K562 (cell line): ENCODE measurements at regions not wholly inside any gene's neighbourhood (a gene's known extent, or its start where the extent isn't known, plus 50 kb on each side); places are given as distances from the start of the nearest gene placed in this dataset.

ENCODE experiments used
- ATAC-seq: fragments of 200-7000 bp; cut with Tn5 transposase; 3 replicates; pipeline ENCODE4 v1.9.1; 2020; ENCODE audit warnings: moderate library complexity
- BruUV-seq: library from RNA; stranded (reverse); fragments of 400-500 nt; replicated peaks from 2 replicates; lab custom pipeline; 2021; lab: Mats Ljungman, UMichigan
- CTCF ChIA-PET: fragments of 300-600 bp; formaldehyde crosslinking; extraction: SDS; loops from one replicate; lab custom pipeline; 2021; ENCODE audit warnings: low intra/inter-chr PET ratio; lab: Yijun Ruan, JAX
- POLR2A ChIA-PET: fragments of 300-600, 350-650 bp; sonication (Branson Sonifier 250); formaldehyde crosslinking; extraction: SDS; loops from one replicate; lab custom pipeline; 2021; ENCODE audit warnings: antibody characterized with exemption, inconsistent platforms; lab: Yijun Ruan, JAX
- DNase-seq, 4 experiments: peaks; one replicate each; pipeline versions ENCODE4 v3.0.0 to v3.0.0-alpha.2; 2011 to 2018; ENCODE audit warnings: low spot score in 3 of 4, mixed read lengths in 3 of 4; ENCODE audit errors: extremely low read depth in 1 of 4
- FAIRE-seq: peaks from 2 replicates; lab custom pipeline; 2011; peaks lifted over from hg19 to GRCh38; lab: Jason Lieb, UNC
- H2AFZ ChIP-seq: 2 replicates; pipeline ENCODE4 v1.6.0; 2011; ENCODE audit warnings: low read depth, low read length, control low read depth, inconsistent platforms
- H3K27ac ChIP-seq: fragments of 200-600 bp; 3 replicates; pipeline ENCODE4 v1.8.0; 2011; ENCODE audit warnings: low read depth, mild to moderate bottlenecking, control low read depth, inconsistent platforms, low read length, moderate library complexity, mixed read lengths; ENCODE audit errors: extremely low read depth
- H3K27me3 ChIP-seq, 2 experiments: fragments of 300-600 bp in 1 of 2; 2 replicates in 1 of 2; 3 replicates in 1 of 2; pipeline versions ENCODE4 v1.6.0 to v1.8.0; 2011; ENCODE audit warnings: inconsistent platforms in 2 of 2, low read length in 2 of 2, mild to moderate bottlenecking in 1 of 2, mixed read lengths in 1 of 2, moderate library complexity in 1 of 2; ENCODE audit not compliant: control insufficient read depth in 2 of 2, insufficient read depth in 2 of 2
- H3K36me3 ChIP-seq: fragments of 300-600 bp; 3 replicates; pipeline ENCODE4 v1.8.0; 2011; ENCODE audit warnings: mild to moderate bottlenecking, low read length, inconsistent platforms; ENCODE audit not compliant: control insufficient read depth, insufficient read depth
- H3K4me1 ChIP-seq, 2 experiments: fragments of 200-600 bp in 1 of 2; replicated peaks in 1 of 2; 2 replicates in 1 of 2; 3 replicates in 1 of 2; pipeline versions ENCODE4 v1.5.1 to v1.8.0; 2011; ENCODE audit warnings: inconsistent platforms in 2 of 2, low read length in 2 of 2, mild to moderate bottlenecking in 1 of 2, mixed read lengths in 1 of 2, moderate library complexity in 1 of 2; ENCODE audit not compliant: control insufficient read depth in 2 of 2, insufficient read depth in 2 of 2
- H3K4me2 ChIP-seq: 2 replicates; pipeline ENCODE4 v1.6.1; 2011; ENCODE audit warnings: low read length, control low read depth, inconsistent platforms, mixed read lengths; ENCODE audit not compliant: insufficient read depth
- H3K4me3 ChIP-seq: fragments of 200-600 bp; sonication (generic), shearing (Covaris generic); 2 replicates; pipeline ENCODE4 v1.5.1; 2016; ENCODE audit warnings: control low read depth, inconsistent platforms
- H3K79me2 ChIP-seq: fragments of 200-600 bp; 3 replicates; pipeline ENCODE4 v1.8.0; 2011; ENCODE audit warnings: low read length, inconsistent platforms; ENCODE audit not compliant: control insufficient read depth, insufficient read depth
- H3K9ac ChIP-seq, 2 experiments: 2 replicates each; pipeline versions ENCODE4 v1.6.0 to v1.6.1; 2011; ENCODE audit warnings: low read depth in 2 of 2, low read length in 2 of 2, control low read depth in 1 of 2, inconsistent platforms in 1 of 2, mild to moderate bottlenecking in 1 of 2, mixed read lengths in 1 of 2; ENCODE audit not compliant: insufficient read depth in 1 of 2
- H3K9me1 ChIP-seq: one replicate; pipeline ENCODE4 v1.6.0; 2011; ENCODE audit warnings: inconsistent platforms, mild to moderate bottlenecking, low read length, moderate library complexity; ENCODE audit not compliant: control insufficient read depth, insufficient read depth
- H3K9me3 ChIP-seq: replicated peaks from 2 replicates; pipeline ENCODE4 v1.5.1; 2011; ENCODE audit warnings: low read depth, low read length, inconsistent platforms; ENCODE audit not compliant: control insufficient read depth, insufficient read depth
- H4K20me1 ChIP-seq: replicated peaks from 2 replicates; pipeline ENCODE4 v1.6.1; 2011; ENCODE audit warnings: low read length, inconsistent platforms, mixed read lengths; ENCODE audit not compliant: control insufficient read depth, insufficient read depth
- CTCF ChIP-seq, 3 experiments: IDR thresholded peaks in 2 of 3; conservative IDR thresholded peaks in 1 of 3; 2 replicates each; pipeline ENCODE4 v1.5.1; 2011 to 2012; ENCODE audit warnings: low read length in 3 of 3, mild to moderate bottlenecking in 3 of 3, control low read depth in 2 of 3, improper control_type of control experiment in 1 of 3, inconsistent platforms in 1 of 3, low read depth in 1 of 3, mixed read lengths in 1 of 3, moderate library complexity in 1 of 3; ENCODE audit not compliant: insufficient read depth in 2 of 3
- DIDO1 ChIP-seq: fragments of 450-650 bp; IDR thresholded peaks from 2 replicates; pipeline ENCODE4 v1.6.1; 2016; ENCODE audit warnings: low read depth, missing biosample characterization, missing genetic modification characterization
- GABPA ChIP-seq: fragments of 200-800 bp; sonication (Bioruptor generic); conservative IDR thresholded peaks from 2 replicates; pipeline ENCODE4 v1.6.1; 2016; ENCODE audit warnings: low read depth, missing genetic modification characterization, missing compliant biosample characterization
- NR2C1 ChIP-seq, 2 experiments: fragments of 450-650 bp; IDR thresholded peaks; 2 replicates each; pipeline ENCODE4 v1.6.1; 2017; ENCODE audit warnings: mild to moderate bottlenecking in 2 of 2, antibody characterized with exemption in 1 of 2, inconsistent platforms in 1 of 2, missing compliant biosample characterization in 1 of 2, missing genetic modification characterization in 1 of 2
- NR2C2 ChIP-seq, 2 experiments: fragments of 200-800 bp in 1 of 2; sonication (Bioruptor generic) in 1 of 2; sonication (generic) in 1 of 2; formaldehyde crosslinking in 1 of 2; IDR thresholded peaks; 2 replicates each; pipeline versions ENCODE4 v1.6.1 to v1.8.0; 2016 to 2022; ENCODE audit warnings: mild to moderate bottlenecking in 1 of 2, missing compliant biosample characterization in 1 of 2, missing genetic modification characterization in 1 of 2, missing genetic modification reagents in 1 of 2
- RBFOX2 ChIP-seq: fragments of 200-400 bp; formaldehyde crosslinking; IDR thresholded peaks from 2 replicates; pipeline ENCODE4 v1.6.1; 2017; ENCODE audit warnings: low read depth, mild to moderate bottlenecking, low read length, moderate library complexity
- SAFB2 ChIP-seq: fragments of 200-400 bp; formaldehyde crosslinking; IDR thresholded peaks from 2 replicates; pipeline ENCODE4 v1.6.1; 2018; ENCODE audit warnings: borderline replicate concordance, low read length, low read depth, moderate library complexity; ENCODE audit not compliant: severe bottlenecking
- SP1 ChIP-seq: sonication (generic); formaldehyde crosslinking; IDR thresholded peaks from 2 replicates; pipeline ENCODE4 v1.8.1; 2022; ENCODE audit warnings: mild to moderate bottlenecking, missing genetic modification reagents
- ZNF282 ChIP-seq: sonication (generic); formaldehyde crosslinking; IDR thresholded peaks from 2 replicates; pipeline ENCODE4 v1.8.1; 2023; ENCODE audit warnings: missing genetic modification reagents
- ZNF507 ChIP-seq: conservative IDR thresholded peaks from 2 replicates; pipeline ENCODE4 v1.6.1; 2017; ENCODE audit warnings: missing genetic modification characterization, missing compliant biosample characterization
- WGBS: fragments of 100-300 bp; shearing (Covaris generic); methylation state at CpG from one replicate; pipeline ENCODE4 v1.1.6; 2016; ENCODE audit warnings: low coverage, mixed read lengths; ENCODE audit not compliant: insufficient coverage; ENCODE audit errors: missing lambda C conversion rate; 5-methylcytosine and 5-hydroxymethylcytosine counted together
- in situ Hi-C: fragments of 300-500 bp; cut with MboI; formaldehyde crosslinking; loops from 4 replicates; pipeline ENCODE4 v1.15.0; 2018; ENCODE audit warnings: inconsistent platforms, mixed read lengths
- intact Hi-C: fragments of 100-400 bp; cut with micrococcal nuclease; formaldehyde crosslinking; loops from 2 replicates; pipeline ENCODE4 v1.14.2; 2022

DNA sequence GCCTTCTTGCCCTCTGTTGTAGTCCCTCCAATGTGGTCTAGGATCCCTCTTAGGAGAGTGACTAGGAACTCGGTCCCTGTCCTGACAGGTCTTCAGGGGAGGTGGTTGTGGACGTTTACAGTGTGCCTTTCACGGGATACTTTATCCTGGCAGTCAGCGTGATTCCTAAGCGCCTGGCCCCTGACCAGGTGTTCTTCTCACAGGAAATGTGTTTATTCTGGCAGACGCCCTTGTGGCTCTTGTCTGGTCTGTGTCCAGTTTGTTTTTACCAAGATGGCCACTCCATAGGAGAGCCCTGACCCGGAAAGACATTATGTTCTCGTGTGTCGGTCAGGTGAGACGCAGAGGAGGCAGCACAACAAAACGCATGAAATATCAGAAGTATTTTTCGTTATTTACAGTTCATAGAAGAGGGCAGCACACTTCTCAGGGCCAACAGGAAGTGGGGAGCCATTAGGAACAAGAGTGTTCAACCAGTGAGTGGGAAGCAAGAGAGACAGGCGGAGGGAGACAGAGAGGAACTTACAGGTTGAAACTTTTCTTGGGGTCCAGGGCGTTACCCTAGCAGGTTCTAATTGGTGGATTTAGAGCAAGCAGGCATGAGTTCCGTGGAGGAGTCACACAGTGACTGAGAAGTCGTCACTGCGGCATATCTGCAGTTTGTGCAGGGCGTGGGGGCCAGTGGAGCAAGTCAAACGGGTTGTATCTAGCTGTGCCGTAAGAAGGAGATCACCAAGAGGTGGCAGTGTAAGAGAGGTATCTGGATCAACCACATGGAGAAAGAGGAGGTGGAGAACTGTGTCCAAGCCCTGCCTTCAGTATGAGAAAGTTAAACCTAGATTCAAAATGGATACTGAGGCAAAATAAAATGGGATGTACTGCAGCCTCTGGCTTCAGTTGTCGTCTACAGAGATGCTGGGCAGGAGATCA, 412.9 kb downstream of the ZSWIM6 start:
- Histone ChIP-seq H3K79me2 (no peaks in the 10 kb centered on the region), H3K4me2 (peak overlapping the region; percentile 5), H3K27me3 (peaks cover 0 to 4% of the 10 kb centered on the region in 2 experiments; a peak in 1 of 5 replicates), H3K36me3 (no peaks in the 10 kb centered on the region), H3K9me1 (no peaks in the 10 kb centered on the region), H3K4me1 (no peaks in the 10 kb centered on the region), H3K4me3 (no peak overlapping the region), H4K20me1 (no peaks in the 10 kb centered on the region), H3K9me3 (no peaks in the 10 kb centered on the region), H3K9ac (no peak overlapping the region), H3K27ac (no peak overlapping the region), H2AFZ (peak overlapping the region; percentile 72; the same call in 1 of the 2 replicates)
- peak; percentile 85 for ATAC-seq
- ChIA-PET POLR2A (no interaction called here), CTCF (no interaction called here)
- no TSS peak for BruUV-seq
- 4% methylated on average over 21 of the region's 21 CpGs for WGBS
- in situ Hi-C loops, result no loop called here
- intact Hi-C loops, result loop anchor here (10.0 kb wide), 1 partner anchor 190 kb away; no protein-coding TSS in a partner anchor
- TF ChIP-seq DIDO1, result peak; percentile 44; the same call in 1 of the 2 replicates
- TF ChIP-seq SP1 (CRISPR knock-in tag), result no peak
- TF ChIP-seq NR2C2 (CRISPR knock-in tag; IDR thresholded peaks at IDR 0.05), result no peak
- peak; percentile 89 for TF ChIP-seq NR2C2 (tag; IDR thresholded peaks at IDR 0.05)
- TF ChIP-seq SAFB2, result no peak
- TF ChIP-seq ZNF507 (tag), result no peak
- TF ChIP-seq NR2C1 (IDR thresholded peaks at IDR 0.05), result peak; percentile 73; the same call in 1 of the 2 replicates
- peak; percentile 85 for TF ChIP-seq NR2C1 (tag; IDR thresholded peaks at IDR 0.05)
- TF ChIP-seq CTCF (IDR thresholded peaks at IDR 0.05 in 2 of 3, conservative IDR thresholded peaks at IDR 0.05 in 1 of 3; ENCODE audit: insufficient read depth in 2 of 3, low read depth in 1 of 3, low read length in 3 of 3), result peak in 2 of 3 experiments; percentile 24 to 29; a peak in 2 of 6 replicates
- TF ChIP-seq RBFOX2, result no peak
- no peak for TF ChIP-seq ZNF282 (CRISPR knock-in tag)
- peak; percentile 81 for TF ChIP-seq GABPA (tag)
- peak in 2 of 4 experiments; percentile 15 to 19 for DNase-seq
- FAIRE-seq, result no peak
